Ureter (tissue), 1 donor: ENCODE measurements at regions not wholly inside any gene's neighbourhood (a gene's known extent, or its start where the extent isn't known, plus 50 kb on each side); places are given as distances from the start of the nearest gene placed in this dataset.
"Not testable (repeated sequence)": the region's sequence is repeated elsewhere in the genome, so short reads cannot be mapped to it uniquely, and the experiment has no call there.

Experiments used
- DNase-seq: peaks from one replicate; pipeline ENCODE4 v3.0.0-alpha.2; 2020; ENCODE audit warnings: low spot score
- donor health status: DM: yes; HTN: yes; CAD: no.

DNA sequence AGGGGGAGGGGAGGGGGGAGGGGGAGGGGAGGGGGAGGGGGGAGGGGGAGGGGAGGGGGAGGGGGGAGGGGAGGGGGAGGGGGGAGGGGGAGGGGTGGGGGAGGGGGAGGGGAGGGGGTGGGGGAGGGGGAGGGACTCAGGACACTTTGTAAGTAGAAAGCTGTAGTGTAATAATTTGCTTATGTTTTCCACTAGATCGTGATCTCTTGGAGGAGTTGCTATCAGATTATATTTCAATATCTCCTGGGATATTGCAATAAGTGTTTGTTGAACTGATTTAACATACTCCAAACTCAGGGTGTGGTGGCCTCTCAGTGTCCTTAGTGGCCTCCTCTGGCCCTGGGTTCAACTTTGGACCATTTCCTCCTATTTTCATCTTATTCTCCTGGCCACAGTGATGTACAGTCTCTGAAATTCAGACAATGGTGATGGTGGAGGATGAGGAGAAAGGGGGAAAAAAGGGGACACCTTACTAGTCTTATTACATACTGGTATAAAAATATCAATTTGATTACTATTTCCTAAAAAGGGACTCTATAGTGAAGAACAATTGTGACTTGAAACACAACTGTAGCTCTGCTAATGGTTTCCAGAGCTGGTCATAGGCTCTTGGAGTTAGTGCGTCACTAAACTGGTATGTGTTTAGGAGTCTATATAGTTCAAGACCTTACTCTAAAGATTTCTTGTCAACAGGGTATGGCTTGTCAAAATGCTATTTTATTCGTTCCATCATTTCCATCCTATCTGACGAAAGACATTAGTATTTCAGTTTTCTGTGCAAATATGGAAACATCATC is 89.6 kb downstream of the DDX1 start:
- DNase-seq: no peak

DNA sequence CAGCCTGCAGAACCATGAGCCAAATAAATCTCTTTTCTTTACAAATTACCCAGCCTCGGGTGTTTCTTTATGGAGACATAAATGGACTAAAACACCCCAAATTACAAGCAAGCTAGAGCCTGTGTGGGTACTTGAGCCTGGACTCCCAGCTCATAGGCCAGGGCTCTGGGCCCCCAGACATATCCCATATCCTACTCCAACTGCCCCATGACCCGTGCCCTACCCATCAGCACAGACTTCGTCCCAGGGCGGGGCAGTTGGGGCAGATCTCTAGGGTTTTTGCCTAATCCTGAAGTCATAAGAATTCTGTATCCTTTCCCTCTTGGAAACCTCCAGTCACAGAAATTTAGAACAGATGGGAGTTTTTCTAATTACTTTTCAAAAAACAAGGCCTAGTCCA is 90.7 kb downstream of the DDX1 start:
- no peak for DNase-seq

DNA sequence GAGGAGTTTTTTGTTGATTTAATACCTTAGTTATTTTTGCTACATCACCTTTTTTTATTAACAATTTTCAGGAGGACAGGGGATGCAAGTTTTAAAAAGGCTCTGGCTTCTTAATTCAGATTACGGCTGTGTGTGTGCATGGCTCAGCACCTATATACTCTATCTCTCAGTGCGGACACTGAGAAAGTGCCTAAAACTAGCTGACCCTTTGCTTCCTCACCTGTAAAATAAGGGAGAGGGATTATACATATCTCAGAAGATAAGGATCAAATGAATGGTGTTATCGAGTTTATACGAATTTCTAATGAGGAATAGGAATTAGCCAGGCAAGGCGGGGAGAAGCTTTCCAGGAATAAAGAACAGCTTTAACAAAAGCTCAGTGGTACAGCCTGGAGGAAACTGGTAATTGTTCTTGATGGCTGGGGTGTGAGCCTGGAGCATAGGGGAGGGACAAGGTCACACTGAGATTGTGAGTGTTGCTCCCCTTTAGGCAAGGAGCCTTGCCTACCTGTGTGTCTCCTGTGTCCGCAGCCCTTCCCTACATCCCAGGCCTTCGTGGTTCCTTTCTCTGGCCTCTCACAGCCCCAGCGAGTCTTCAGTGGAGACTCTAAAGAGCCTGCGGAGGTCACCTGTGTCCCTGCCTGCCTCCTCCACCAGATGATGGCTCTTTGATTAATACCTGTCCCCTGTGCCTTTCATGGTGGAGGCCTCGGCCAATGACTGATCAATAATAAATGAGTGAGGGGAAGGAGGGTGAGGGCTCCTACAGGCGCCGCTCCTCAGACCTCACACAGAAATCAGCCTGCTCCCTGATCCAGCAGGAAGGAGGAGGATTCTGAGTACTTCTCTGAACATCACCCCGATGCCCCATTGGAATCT is 92.7 kb downstream of the DDX1 start:
- DNase-seq: no peak

DNA sequence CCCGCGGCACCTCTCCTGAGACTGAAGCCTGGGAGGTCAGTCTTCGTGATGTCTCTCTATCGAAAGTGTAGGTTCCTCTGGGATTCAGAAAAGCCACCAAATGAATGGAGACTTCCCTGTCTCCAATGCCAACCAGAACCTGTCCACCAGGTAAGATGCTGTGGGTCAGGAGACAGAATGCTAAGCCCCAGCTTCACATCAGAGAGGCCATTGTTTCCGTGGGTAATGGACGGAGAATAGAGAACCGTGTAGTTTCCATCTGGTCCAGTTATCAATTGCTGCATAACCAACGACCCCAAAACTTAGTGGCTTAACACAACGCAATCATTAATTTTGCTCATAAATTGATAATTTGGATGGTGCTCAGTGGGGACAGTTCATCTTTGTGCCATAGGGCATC is 93.5 kb downstream of the DDX1 start:
- DNase-seq: no peak

DNA sequence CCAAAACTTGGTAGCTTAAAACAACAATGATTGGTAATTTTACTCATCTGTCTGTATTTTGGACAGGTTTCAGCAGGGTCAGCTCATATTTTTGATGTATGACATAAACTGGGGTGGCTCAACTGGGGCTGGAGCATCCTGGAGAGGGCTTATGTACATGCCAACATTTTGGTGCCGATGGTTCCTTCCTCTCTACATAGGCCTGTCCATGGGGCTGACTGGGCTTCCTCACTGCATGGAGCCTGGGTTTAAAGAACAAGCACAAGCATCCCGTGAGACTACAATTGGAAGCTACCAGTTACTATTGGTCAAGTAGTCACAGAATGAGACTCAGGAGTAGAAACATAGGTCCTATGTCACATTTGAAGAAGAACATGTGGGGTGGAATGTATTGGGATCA is 95.0 kb downstream of the DDX1 start:
- no peak for DNase-seq

DNA sequence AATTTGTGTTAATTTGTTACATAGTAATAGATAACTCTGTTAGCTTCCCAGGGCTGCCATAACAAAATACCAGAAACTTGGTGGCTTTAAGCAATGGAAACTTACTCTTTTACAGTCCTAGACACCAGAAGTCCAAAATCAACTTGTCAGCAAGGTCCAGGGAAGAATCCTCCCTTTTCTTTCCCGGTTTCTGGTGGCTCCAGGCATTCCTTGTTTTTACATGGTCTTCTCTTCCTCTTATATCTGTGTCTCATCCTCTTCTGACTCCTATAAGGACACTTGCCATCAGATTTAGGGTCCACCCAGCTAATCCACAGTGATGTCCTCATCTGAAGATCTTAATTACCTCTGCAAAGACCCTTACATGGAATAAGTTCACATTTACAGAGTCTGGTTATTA is 95.6 kb downstream of the DDX1 start:
- no peak for DNase-seq

DNA sequence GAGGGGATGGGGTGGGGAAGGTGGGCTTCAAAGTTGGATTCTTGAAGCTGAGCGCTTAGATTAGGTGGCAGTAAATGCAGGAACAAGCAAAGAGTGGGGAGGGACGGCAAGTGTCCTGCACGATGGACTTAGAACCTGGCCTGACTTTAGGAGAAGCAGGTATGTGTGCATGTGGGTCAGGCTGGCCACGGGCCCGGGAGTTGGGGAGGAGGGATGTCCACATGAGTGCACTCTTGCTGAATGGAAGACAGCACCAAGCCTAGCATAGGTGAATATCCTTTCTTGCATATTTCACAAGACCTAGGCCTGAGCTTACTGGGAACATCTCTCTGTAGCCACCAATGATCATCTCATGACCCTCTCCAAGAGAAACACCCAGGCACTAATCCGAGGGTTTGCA is 96.1 kb downstream of the DDX1 start:
- no peak for DNase-seq

DNA sequence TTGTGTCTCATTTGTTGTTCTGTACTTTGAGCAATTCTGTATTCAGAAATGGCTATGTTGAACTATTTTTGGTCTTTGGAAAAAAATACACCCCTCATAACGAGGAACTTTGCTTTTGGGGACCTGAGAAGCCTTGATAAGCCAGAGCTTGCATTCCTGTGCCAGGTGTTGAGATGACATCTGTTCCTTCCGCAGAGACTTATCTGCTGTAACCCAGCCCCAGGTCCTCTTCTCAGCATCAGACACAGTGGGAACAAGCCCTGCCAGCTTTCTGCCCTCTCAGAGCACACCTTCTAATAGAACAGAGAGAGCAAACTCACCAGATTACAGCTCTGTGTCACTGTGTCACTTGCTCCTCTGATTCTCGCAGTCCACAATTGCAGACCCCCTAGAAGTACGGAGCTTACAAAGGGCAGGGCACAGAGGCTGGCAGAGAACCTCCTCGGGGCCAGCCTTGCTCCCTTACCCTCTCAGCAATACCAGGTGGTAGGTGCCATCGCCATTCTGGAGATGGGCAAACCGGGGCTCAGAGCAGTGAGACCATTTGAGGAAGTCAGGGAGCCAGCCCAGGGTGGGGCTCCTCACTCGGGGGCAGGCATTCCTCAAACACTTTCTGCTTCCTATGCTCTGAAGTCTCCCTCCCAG is 97.4 kb downstream of the DDX1 start:
- DNase-seq: no peak

DNA sequence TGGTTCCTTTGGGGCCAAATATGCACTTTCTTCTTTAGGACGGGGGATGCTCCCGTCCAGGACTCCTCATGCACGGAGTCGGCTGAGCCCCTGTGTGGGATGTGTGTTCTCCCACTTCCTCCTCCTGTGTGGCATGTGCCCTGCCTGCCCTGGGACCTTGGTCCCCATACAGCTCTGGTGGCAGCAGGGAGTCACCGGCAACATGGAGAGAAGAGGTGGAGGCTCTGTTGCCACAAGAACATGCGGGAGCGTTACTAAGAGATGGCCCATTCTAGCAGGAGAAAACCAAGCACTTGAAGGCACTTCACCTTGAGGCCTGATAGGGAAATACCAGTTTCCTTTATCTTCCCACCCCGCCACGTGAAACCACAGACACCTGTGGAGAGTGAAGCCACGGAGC is 98.0 kb downstream of the DDX1 start:
- DNase-seq: no peak

DNA sequence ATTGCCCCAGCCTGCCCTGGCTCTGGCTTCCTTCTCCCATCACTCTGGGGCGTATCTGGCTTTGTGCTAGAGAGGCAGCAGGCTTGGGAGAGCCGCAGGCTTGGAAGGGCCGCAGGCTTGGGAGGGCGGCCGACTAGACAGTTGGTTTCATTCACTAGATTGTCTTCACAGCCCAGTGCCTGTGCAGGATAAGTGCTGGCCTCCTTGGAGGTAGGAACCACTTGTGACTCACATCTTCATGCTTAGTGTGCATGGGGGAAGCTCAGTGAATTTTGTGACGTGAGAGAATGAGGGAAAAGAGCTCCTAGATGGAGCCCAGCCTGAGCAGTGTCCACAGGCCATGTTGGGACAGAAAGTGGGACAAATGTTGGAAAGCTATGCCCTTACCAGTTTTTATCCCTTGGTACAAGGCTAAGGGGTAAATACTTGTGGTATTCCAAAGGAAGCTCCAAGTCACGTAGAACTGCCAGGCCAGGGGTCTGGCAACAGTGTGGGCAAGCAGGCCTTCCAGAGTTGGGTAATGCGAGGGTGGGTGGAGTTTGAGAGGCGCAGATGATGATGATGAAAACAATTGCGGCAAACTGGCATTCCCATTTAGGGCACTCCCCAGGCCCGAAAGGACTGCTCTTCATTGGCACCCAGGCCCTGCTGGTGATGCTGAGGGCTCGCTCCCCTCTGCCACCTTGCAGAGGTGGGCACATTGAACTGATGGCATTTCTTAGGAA is 100.1 kb downstream of the DDX1 start:
- no peak for DNase-seq

DNA sequence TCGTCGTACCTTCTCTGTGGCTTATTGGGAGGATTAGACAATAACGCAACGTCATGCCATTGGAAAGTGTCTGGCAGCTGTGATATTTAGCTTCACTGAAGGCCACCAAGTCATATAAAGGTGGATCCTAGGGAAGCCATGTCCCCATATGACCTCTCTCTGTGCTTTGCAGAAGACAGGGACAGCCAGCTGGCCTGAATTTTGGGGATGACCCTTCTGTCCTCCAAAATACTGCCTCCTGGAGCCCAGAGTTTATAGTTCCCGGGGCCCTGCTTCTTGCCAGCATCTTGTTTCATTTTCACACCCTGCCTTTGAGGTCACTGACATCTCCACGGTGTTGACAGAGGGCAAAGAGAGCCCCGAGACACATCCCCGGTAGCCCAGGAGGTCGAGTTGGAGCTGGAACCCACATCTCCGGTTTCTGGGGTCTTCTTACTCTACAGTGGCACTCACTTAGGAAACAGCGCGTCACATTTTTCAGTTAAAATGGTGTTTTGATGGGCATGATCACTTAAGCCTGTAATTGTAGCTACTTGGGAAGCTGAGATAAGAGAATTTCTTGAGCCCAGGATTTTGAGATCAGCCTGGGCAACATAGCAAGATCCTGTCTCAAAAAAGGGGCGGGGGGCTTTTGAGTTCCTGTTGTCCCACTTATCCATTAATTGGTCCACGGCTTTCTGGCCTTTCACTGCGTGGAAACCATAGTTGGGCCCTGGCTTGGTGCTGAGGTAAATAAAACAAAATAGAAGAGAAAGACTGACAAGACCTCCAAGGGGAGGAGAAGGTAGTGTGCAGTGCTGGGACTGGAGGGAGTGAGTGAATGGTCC is 101.1 kb downstream of the DDX1 start:
- no peak for DNase-seq

DNA sequence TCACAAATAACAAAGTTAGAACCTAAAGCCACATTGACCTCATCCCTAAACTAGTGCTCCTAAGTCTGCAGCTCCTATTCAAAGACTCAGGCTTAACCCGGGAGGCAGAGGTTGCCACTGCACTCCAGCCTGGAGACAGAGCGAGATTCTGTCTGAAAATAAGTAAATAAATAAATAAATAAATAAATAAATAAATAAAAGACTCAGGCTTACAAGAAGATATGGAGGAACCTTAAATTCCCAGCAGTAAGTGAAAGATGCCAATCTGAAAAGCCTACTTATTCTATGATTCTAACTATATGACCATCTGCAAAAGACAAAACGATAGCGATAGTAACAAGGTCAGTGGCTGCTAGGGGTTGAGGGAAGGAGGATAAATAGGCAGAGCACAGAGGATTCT is 101.7 kb downstream of the DDX1 start:
- no peak for DNase-seq

DNA sequence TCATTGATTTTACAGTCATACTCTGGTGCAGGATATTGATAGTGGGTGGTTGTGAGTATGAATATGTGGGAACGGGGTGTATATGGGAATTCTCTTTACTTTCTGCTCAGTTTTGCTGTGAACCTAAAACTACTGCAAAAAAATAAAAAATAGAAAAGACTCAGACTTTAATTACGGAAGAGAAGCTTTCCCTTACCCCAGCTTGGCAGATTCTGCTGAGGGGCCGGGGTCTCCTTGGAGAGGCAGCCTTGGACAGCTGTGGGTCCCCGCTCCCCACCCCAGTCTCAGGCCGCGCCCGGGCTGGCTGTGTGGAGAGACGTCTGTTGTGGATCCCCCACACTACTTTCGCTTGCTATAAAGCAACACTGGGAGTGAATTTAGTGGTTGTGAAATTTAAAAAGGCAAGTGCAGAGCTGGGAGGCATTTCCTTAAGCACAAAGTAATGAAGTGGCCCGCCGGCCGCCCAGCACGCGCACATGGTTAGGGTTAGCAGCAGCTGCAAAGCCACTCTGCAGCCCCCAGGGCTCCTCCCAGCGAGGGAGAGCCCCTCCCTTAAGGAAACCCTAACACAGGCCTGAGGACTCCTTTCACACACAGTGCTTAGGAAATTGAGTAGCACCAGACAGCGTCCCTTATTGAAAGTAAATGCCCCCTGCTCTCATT is 102.4 kb downstream of the DDX1 start:
- no peak for DNase-seq

DNA sequence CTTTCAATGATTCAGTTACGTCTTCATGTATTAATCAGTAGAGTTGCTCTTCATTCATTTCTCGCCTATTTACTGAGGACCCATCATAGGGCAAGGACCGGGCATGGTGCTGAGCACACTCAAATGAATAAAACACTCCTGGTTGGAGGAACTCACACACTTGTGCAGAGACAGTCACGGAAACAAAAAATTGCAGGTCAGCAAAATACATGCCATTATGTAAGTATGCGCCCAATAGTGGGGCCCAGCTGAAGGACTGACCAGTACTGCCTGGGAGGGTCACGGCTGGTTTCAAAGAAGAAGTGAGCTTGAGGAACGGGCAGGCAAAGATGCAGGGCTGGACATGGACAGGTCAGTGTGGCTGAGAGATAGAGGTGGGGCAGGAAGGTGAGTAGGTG is 102.9 kb downstream of the DDX1 start:
- no peak for DNase-seq

DNA sequence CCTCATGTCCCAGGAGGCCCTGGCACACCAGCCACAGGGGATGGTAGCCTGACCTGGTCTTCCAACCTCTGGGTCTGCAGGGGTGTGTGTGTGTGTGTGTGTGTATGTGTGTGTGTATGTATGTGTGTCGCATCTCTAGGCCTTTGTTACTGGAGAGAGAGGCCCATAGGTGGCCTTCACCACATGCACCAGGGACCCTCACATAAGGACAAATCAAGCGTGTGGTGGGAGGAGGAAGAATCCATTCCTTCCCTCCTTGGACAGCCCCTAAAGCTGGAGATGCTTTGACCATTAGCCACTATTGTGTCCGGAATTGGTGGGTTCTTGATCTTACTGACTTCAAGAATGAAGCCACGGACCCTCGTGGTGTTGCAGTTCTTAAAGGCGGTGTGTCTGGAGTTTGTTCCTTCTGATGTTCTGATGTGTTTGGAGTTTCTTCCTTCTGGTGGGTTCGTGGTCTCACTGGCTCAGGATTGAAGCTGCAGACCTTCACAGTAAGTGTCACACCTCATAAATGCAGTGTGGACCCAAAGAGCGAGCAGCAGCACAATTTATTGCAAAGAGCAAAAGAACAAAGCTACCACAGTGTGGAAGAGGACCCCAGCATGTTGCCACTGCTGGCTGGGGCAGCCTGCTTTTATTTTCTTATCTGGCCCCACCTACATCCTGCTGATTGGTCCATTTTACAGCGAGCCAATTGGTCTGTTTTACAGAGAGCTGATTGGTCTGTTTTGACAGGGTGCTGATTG is 104.1 kb downstream of the DDX1 start:
- DNase-seq: no peak

DNA sequence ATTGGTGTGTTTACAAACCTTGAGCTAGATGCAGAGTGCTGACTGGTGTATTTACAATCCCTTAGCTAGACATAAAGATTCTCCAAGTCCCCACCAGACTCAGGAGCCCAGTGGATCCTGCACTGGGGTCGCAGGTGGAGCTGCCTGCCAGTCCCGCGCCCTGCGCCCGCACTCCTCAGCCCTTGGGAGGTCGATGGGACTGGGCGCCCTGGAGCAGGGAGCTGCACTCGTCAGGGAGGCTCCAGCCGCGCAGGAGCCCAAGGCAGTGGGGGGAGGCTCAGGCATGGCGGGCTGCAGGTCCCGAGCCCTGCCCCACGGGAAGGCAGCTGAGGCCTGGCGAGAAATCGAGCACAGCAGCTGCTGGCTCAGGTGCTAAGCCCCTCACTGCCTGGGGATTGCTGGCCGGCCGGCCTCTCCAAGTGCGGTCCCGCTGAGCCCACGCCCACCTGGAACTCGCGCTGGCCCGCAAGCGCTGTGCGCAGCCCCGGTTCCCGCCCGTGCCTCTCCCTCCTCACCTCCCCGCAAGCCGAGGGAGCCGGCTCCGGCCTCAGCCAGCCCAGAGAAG is 105.0 kb downstream of the DDX1 start:
- not testable (repeated sequence) for DNase-seq

DNA sequence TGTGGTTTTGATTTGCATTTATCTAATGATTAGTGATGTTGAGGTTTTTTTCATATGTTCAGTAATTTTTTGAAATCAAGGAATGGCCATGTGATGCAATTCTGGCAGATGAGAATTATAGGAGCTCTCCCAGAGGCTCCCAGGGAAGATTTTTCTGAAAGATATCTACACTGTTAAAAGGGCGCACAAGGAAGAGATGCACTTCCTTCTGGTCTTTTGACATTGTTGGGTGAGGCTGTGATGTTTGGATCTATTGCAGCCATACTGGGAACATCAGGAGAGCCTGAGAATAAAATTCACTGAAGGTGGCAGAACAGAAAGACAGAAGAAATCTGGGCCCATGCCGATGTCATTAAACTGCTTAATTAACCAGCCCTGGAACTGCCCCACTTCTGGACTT is 108.5 kb downstream of the DDX1 start:
- DNase-seq: no peak

DNA sequence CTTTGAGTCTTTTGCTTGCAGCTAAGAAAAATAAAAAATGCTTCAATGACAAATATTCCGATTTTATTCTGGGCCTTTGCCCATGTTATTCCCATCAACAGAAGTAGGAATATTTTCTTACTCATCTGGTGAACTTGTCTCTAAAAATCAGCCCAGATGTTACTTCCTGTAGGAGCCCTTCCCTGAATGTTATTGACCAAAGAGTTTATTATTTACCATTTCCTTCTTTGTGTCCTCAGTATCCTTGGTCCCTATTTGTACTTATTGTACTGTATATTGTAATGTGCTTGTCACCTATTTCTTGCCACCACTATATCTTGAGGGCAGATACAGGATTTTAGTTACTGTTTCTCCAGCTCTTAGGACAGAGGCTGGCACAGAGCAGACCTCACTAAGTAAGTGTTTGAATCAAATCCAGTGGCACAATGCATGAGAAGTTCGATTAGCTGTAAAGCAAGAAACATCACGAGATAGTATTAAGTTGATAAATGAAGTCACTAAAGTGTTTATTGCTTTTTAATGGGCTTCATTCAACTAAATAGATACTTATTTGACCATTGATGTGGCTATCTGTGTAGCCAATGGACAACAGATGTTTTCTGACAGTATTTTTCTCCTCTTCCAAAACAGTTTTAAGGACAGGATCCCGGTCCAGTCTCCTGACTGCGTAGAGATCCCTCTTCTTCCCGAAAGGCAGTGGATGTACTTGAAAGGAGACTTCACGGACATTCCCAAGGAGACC is 109.1 kb downstream of the DDX1 start:
- DNase-seq: no peak
